IMR-90 (cell line): ENCODE measurements at regions not wholly inside any gene's neighbourhood (a gene's known extent, or its start where the extent isn't known, plus 50 kb on each side); places are given as distances from the start of the nearest gene placed in this dataset.

Experiments
- ATAC-seq: fragments of 200-7000 bp; cut with Tn5 transposase; 2 replicates; pipeline ENCODE4 v1.9.1; 2020; ENCODE audit warnings: low read depth, mild to moderate bottlenecking, moderate library complexity
- BruUV-seq: library from RNA; stranded (reverse); fragments of 400-500 nt; replicated peaks from 2 replicates; lab custom pipeline; 2021; lab: Mats Ljungman, UMichigan
- CTCF ChIA-PET: fragments of 300-600 bp; formaldehyde crosslinking; extraction: SDS; loops from one replicate; lab custom pipeline; 2021; ENCODE audit warnings: antibody characterized with exemption; lab: Yijun Ruan, JAX
- POLR2A ChIA-PET: fragments of 300-600 bp; sonication (Branson Sonifier 250); formaldehyde crosslinking; loops from one replicate; lab custom pipeline; 2022; ENCODE audit warnings: antibody characterized with exemption; ENCODE audit not compliant: unreplicated experiment; lab: Charles Lee
- DNase-seq: peaks from one replicate; pipeline ENCODE4 v3.0.0; 2013
- H2AFZ ChIP-seq: replicated peaks from 2 replicates; pipeline ENCODE3; 2013; ENCODE audit warnings: low read length, mild to moderate bottlenecking; ENCODE audit not compliant: poor library complexity
- H2AK5ac ChIP-seq: 2 replicates; pipeline ENCODE4 v1.6.1; 2013; ENCODE audit warnings: low read depth, low read length, inconsistent platforms
- H2AK9ac ChIP-seq: replicated peaks from 2 replicates; pipeline ENCODE3; 2013; ENCODE audit warnings: mild to moderate bottlenecking, low read depth, low read length, moderate library complexity; ENCODE audit not compliant: poor library complexity
- H2BK120ac ChIP-seq: 2 replicates; pipeline ENCODE4 v1.6.1; 2013; ENCODE audit warnings: low read depth, low read length, inconsistent platforms
- H2BK15ac ChIP-seq: 3 replicates; pipeline ENCODE4 v1.6.1; 2013; ENCODE audit warnings: low read depth, low read length, inconsistent platforms
- H2BK20ac ChIP-seq: 2 replicates; pipeline ENCODE4 v1.6.1; 2013; ENCODE audit warnings: low read depth, mild to moderate bottlenecking, inconsistent platforms, low read length, moderate library complexity
- H2BK5ac ChIP-seq: 2 replicates; pipeline ENCODE4 v1.6.1; 2013; ENCODE audit warnings: mild to moderate bottlenecking, low read depth, low read length, inconsistent platforms; ENCODE audit not compliant: poor library complexity, severe bottlenecking
- H3K14ac ChIP-seq: replicated peaks from 2 replicates; pipeline ENCODE4 v1.6.1; 2013; ENCODE audit warnings: low read depth, low read length, inconsistent platforms
- H3K18ac ChIP-seq: 2 replicates; pipeline ENCODE4 v1.6.1; 2013; ENCODE audit warnings: low read depth, low read length, control low read depth
- H3K23ac ChIP-seq: 2 replicates; pipeline ENCODE4 v1.6.1; 2013; ENCODE audit warnings: low read depth, low read length, inconsistent platforms
- H3K27ac ChIP-seq: 2 replicates; pipeline ENCODE4 v1.5.1; 2013; ENCODE audit warnings: mild to moderate bottlenecking, control low read depth, low read length; ENCODE audit not compliant: insufficient read depth
- H3K27me3 ChIP-seq: 2 replicates; pipeline ENCODE4 v1.6.1; 2013; ENCODE audit warnings: low read length; ENCODE audit not compliant: control insufficient read depth, insufficient read depth
- H3K36me3 ChIP-seq: 2 replicates; pipeline ENCODE4 v1.6.1; 2013; ENCODE audit warnings: low read length, mixed read lengths; ENCODE audit not compliant: control insufficient read depth, insufficient read depth
- H3K4ac ChIP-seq: 2 replicates; pipeline ENCODE4 v1.6.1; 2013; ENCODE audit warnings: low read depth, low read length, inconsistent platforms
- H3K4me1 ChIP-seq: 2 replicates; pipeline ENCODE4 v1.6.1; 2013; ENCODE audit warnings: low read length, mixed read lengths; ENCODE audit not compliant: control insufficient read depth, insufficient read depth
- H3K4me2 ChIP-seq: 2 replicates; pipeline ENCODE4 v1.6.1; 2013; ENCODE audit warnings: low read depth, mild to moderate bottlenecking, control low read depth, low read length, moderate library complexity
- H3K4me3 ChIP-seq: 2 replicates; pipeline ENCODE4 v1.5.1; 2013; ENCODE audit warnings: low read depth, mild to moderate bottlenecking, control low read depth, low read length, moderate library complexity; ENCODE audit not compliant: insufficient read depth
- H3K56ac ChIP-seq: 2 replicates; pipeline ENCODE4 v1.6.1; 2013; ENCODE audit warnings: low read length, inconsistent platforms; ENCODE audit not compliant: insufficient read depth; ENCODE audit errors: extremely low read depth
- H3K79me1 ChIP-seq, 2 experiments: 2 replicates each; pipeline ENCODE4 v1.6.1; 2013; ENCODE audit warnings: low read length in 2 of 2, inconsistent platforms in 1 of 2, low read depth in 1 of 2
- H3K9ac ChIP-seq: 2 replicates; pipeline ENCODE4 v1.6.1; 2013; ENCODE audit warnings: low read depth, low read length, control low read depth
- H3K9me1 ChIP-seq: 2 replicates; pipeline ENCODE4 v1.6.1; 2013; ENCODE audit warnings: low read length, inconsistent platforms; ENCODE audit not compliant: insufficient read depth
- H3K9me3 ChIP-seq: 2 replicates; pipeline ENCODE4 v1.6.1; 2013; ENCODE audit warnings: low read length; ENCODE audit not compliant: control insufficient read depth, insufficient read depth
- H4K20me1 ChIP-seq: 2 replicates; pipeline ENCODE4 v1.6.1; 2013; ENCODE audit warnings: low read length, inconsistent platforms; ENCODE audit not compliant: insufficient read depth
- H4K5ac ChIP-seq: 2 replicates; pipeline ENCODE4 v1.6.1; 2013; ENCODE audit warnings: mild to moderate bottlenecking, low read depth, low read length, control low read depth
- H4K8ac ChIP-seq, 2 experiments: 2 replicates each; pipeline ENCODE4 v1.6.1; 2013; ENCODE audit warnings: low read depth in 2 of 2, low read length in 2 of 2, control low read depth in 1 of 2, inconsistent platforms in 1 of 2
- H4K91ac ChIP-seq: 2 replicates; pipeline ENCODE4 v1.6.1; 2013; ENCODE audit warnings: low read depth, low read length, inconsistent platforms; ENCODE audit not compliant: insufficient read depth
- BHLHE40 ChIP-seq: fragments of 150-350 bp; IDR thresholded peaks from 2 replicates; pipeline ENCODE4 v1.6.1; 2016; ENCODE audit warnings: mild to moderate bottlenecking, low read depth, low read length
- MAFK ChIP-seq: IDR thresholded peaks from 2 replicates; pipeline ENCODE4 v1.6.1; 2012; ENCODE audit warnings: low read depth, low read length, improper control_type of control experiment
- POLR2A ChIP-seq: IDR thresholded peaks from 2 replicates; pipeline ENCODE4 v1.6.1; 2012; ENCODE audit warnings: mild to moderate bottlenecking, low read depth, low read length
- RAD21 ChIP-seq: IDR thresholded peaks from 2 replicates; pipeline ENCODE4 v1.6.1; 2012; ENCODE audit warnings: low read length, improper control_type of control experiment
- RCOR1 ChIP-seq: IDR thresholded peaks from 2 replicates; pipeline ENCODE4 v1.6.1; 2012; ENCODE audit warnings: mild to moderate bottlenecking, low read length, improper control_type of control experiment; ENCODE audit not compliant: insufficient replicate concordance
- SMC3 ChIP-seq: fragments of 150-350 bp; IDR thresholded peaks from 2 replicates; pipeline ENCODE4 v1.6.1; 2016; ENCODE audit warnings: low read depth, mild to moderate bottlenecking, antibody characterized with exemption, low read length, moderate library complexity
- WGBS, 2 experiments: methylation state at CpG; one replicate each; pipeline versions ENCODE4 v1.1.5 to v1.1.7; 2013; ENCODE audit warnings: missing lambda C conversion rate in 2 of 2; ENCODE audit not compliant: insufficient read length in 1 of 2; ENCODE audit errors: extremely low coverage in 2 of 2; 5-methylcytosine and 5-hydroxymethylcytosine counted together
- dilution Hi-C: fragments of 300-500 bp; cut with HindIII; formaldehyde crosslinking; loops from one replicate; pipeline ENCODE4 v1.14.3; 2018; ENCODE audit warnings: low sequenced_read_pairs; ENCODE audit not compliant: unreplicated experiment
- in situ Hi-C: fragments of 300-500 bp; cut with MboI; formaldehyde crosslinking; loops from 3 replicates; pipeline ENCODE4 v1.14.3; 2019; ENCODE audit warnings: low sequenced_read_pairs, inconsistent platforms, mixed read lengths
- intact Hi-C: fragments of 100-400 bp; cut with micrococcal nuclease; formaldehyde crosslinking; loops from 2 replicates; pipeline ENCODE4 v1.10.0; 2022
- TF ChIP-seq, protein P1 (sequence below): fragments of 150-350 bp; IDR thresholded peaks from 2 replicates; pipeline ENCODE4 v1.6.1; 2017; ENCODE audit warnings: mild to moderate bottlenecking, antibody characterized with exemption, low read length, low read depth
- TF ChIP-seq, protein P2 (sequence below): conservative IDR thresholded peaks from 2 replicates; pipeline ENCODE4 v1.5.1; 2012; ENCODE audit warnings: mild to moderate bottlenecking, low read depth, low read length, improper control_type of control experiment

GRCh38 chr9:7615344-7615743 lies 184.2 kb downstream of the DMAC1 start:
- Histone ChIP-seq H3K4me1 (no peaks in the 10 kb centered on the region), H3K9ac (no peak overlapping the region), H3K18ac (no peak overlapping the region), H2BK120ac (no peak overlapping the region), H4K8ac (no peak overlapping the region), H3K79me1 (no peaks in the 10 kb centered on the region), H3K27ac (no peak overlapping the region), H3K9me1 (no peaks in the 10 kb centered on the region), H3K4me2 (no peak overlapping the region), H2BK5ac (no peak overlapping the region), H2AK5ac (no peak overlapping the region), H2AK9ac (no peak overlapping the region), H3K14ac (no peak overlapping the region), H3K4ac (no peak overlapping the region), H3K4me3 (no peak overlapping the region), H3K23ac (no peak overlapping the region), H2BK15ac (no peak overlapping the region), H3K9me3 (no peaks in the 10 kb centered on the region), H3K36me3 (no peaks in the 10 kb centered on the region), H2BK20ac (no peak overlapping the region), H3K56ac (no peak overlapping the region), H3K27me3 (no peaks in the 10 kb centered on the region), H4K91ac (no peak overlapping the region), H2AFZ (no peak overlapping the region), H4K20me1 (no peaks in the 10 kb centered on the region), H4K5ac (no peak overlapping the region)
- no peak for TF ChIP-seq MAFK
- TF ChIP-seq BHLHE40: no peak
- TF ChIP-seq, protein P1, sequence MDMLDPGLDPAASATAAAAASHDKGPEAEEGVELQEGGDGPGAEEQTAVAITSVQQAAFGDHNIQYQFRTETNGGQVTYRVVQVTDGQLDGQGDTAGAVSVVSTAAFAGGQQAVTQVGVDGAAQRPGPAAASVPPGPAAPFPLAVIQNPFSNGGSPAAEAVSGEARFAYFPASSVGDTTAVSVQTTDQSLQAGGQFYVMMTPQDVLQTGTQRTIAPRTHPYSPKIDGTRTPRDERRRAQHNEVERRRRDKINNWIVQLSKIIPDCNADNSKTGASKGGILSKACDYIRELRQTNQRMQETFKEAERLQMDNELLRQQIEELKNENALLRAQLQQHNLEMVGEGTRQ: no peak
- TF ChIP-seq, protein P2, sequence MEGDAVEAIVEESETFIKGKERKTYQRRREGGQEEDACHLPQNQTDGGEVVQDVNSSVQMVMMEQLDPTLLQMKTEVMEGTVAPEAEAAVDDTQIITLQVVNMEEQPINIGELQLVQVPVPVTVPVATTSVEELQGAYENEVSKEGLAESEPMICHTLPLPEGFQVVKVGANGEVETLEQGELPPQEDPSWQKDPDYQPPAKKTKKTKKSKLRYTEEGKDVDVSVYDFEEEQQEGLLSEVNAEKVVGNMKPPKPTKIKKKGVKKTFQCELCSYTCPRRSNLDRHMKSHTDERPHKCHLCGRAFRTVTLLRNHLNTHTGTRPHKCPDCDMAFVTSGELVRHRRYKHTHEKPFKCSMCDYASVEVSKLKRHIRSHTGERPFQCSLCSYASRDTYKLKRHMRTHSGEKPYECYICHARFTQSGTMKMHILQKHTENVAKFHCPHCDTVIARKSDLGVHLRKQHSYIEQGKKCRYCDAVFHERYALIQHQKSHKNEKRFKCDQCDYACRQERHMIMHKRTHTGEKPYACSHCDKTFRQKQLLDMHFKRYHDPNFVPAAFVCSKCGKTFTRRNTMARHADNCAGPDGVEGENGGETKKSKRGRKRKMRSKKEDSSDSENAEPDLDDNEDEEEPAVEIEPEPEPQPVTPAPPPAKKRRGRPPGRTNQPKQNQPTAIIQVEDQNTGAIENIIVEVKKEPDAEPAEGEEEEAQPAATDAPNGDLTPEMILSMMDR: no peak
- no peak for TF ChIP-seq SMC3
- TF ChIP-seq RCOR1: no peak
- TF ChIP-seq POLR2A: no peak
- TF ChIP-seq RAD21: no peak
- ChIA-PET POLR2A (no interaction called here), CTCF (no interaction called here)
- ATAC-seq (no peak), DNase-seq (no peak)
- no TSS peak for BruUV-seq
- intact Hi-C loops (no loop called here), dilution Hi-C loops (no loop called here), in situ Hi-C loops (no loop called here)
- WGBS, 2 experiments: 80% methylated on average over 1 of the region's 1 CpG; no CpG with 5 or more reads in 1 of the 2 experiments
